ENCODE measurements at regions not wholly inside any gene's neighbourhood (a gene's known extent, or its start where the extent isn't known, plus 50 kb on each side); places are given as distances from the start of the nearest gene placed in this dataset.

- TF ChIP-seq CTCF (conservative IDR thresholded peaks at IDR 0.05): no peak
- TF ChIP-seq ZFX (IDR thresholded peaks at IDR 0.05): no peak
Observed at GRCh38 chr13:81058916-81059290, 718.0 kb upstream of the SPRY2 start.
